Activated naive CD4-positive, alpha-beta T cell treated with anti-CD3 and anti-CD28 coated beads, Interleukin-2, amount 50 U/mL, for 16 hours (primary cell): ENCODE measurements at regions not wholly inside any gene's neighbourhood (a gene's known extent, or its start where the extent isn't known, plus 50 kb on each side); places are given as distances from the start of the nearest gene placed in this dataset.

Experiments
- DNase-seq: peaks from one replicate; pipeline ENCODE4 v3.0.0-alpha.2; 2020

DNA sequence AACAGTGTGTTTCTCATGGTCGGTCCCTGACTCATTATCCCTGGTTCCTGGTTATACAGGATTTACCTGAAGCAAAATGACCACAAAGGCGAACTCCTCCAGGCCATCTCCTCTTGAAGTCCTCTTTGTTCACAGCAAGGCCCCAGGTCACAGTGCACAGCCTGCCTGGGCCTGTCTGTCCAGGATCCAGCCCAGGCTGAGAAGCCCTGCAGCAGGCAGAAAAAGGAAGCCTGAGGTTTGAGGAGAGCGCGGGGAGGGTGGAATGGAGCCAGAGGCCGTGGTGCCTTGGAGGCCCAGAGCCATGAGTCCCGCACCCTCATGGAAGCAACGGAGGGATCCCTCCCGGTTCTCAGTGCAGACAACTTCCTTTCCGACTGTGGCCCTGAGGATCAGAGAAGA lies 136.8 kb upstream of the IRF2BP2 start:
- DNase-seq = no peak

DNA sequence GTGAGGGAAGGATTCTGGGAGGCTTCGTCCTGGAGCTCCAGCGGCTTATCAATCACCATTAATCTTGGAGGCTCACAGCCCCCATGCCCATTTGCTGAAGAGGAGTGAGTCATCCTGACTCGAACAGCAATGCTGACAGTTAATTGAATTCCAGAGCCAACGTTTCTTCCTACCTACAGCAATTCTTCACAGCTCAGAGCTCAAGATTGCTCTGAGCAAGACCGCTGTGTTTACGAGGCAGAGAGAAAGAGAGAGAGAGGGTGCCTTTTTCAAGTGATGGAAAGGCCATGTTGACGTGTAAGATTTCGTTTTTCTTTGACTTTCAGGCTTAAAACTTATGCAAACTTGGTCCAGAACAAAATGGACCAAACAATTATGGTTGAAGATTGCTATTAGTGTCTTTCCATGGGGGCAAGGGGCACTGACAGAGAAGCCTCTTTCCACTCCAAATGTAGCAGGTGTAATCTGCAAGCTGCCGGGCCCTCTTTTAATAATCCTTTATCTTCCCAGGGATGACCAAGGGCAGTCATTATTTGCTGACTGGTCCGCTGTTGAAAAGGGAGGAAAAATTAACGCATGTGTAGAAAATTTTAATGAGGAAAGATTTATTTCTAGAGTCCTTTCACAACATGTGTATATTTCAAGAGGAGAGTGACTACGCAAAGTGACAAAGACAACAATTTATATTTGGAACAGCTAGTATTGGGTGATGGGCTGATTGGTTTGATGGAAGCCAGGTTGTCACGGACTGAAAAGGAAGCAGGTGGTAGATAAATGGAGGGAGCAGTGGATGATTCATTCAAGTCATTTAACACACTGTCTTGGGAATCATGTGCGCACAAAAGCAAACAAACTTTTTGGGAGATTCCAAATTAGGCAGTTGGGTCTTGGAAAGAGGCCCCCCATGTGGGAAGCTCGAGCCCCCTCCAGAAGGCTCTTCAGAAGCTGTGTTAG lies 136.1 kb upstream of the IRF2BP2 start:
- no peak for DNase-seq

GRCh38 chr1:234745276-234745675 lies 135.3 kb upstream of the IRF2BP2 start:
- no peak for DNase-seq

DNA sequence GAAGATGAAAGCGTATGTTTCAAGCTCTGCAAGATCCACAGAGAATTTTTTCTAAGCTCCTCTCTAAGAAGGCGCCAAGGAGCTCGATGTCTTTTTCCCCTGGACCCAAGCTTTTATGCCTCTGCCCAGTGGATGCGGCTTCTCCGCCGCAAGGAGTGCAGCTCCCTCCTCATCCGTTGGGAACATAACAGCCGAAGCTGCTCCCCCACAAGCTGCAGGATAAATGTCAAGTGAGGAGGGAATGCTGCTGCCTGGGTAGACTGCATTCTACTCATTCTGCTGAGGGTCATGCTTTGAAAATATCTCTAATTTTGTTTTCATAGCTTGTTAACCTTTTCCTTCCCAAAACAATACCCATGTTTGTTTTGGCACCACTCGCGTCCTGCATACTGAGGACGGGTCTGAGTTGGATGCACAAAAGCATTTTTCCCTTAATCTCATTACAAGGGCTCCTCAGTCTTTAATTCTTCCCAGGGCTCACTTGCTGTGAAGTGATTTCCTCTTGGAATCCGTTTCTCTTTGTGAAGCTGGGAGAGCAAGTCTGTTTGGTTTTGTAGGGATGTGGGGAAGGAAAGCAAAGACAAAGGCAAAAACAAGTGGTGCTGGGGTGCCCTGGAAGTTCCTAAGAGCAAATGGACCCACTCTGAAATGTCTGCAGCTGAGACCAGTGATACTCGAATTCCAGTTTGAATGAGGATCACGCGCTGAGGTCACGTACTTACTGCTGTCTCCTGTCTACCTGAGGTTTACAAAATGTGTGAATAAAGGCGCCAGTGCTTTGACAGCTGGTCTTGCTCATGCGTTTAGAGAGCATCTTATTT lies 134.0 kb upstream of the IRF2BP2 start:
- DNase-seq = no peak

DNA sequence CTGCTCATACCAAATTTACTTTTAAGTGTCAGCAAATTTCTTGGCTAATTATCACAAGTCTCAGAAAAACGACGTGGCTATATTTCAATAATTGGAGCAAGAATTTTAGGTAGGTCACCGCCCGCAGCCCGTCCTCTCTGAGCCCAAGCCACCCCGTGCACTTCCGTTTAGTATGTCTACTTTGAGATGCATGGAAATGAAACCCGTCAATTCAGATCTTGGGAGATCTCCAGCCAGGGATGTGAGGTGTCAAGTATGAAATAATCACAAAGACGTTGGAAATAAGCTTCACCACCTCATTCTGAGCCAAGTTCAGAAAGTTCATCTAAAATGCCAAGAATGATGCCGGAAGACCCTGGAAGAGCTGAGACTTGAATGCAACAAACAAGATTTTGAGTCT lies 132.6 kb upstream of the IRF2BP2 start:
- no peak for DNase-seq

DNA sequence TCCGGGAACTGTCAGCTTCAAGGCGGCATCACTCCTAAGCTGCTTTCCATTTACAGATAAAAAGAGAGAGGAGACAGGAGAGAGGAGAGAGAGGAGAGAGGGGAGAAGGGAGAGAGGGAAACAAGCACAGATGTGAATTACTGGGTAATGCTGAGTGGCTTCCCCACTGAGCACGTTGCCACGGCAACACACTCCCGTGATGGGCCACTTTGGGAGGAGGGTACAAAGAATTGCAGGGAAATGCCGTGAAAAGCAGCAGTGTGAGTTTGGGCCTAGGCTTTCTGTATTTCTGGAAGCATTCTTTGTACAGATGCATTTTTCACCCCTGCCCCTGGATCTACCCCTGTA lies 128.0 kb upstream of the IRF2BP2 start:
- no peak for DNase-seq

GRCh38 chr1:234735916-234736315 lies 125.9 kb upstream of the IRF2BP2 start:
- no peak for DNase-seq

- DNase-seq = no peak
Measured at GRCh38 chr1:234735476-234735875, 125.5 kb upstream of the IRF2BP2 start.

- DNase-seq = no peak
Measured at GRCh38 chr1:234734869-234735268, 124.9 kb upstream of the IRF2BP2 start.

DNA sequence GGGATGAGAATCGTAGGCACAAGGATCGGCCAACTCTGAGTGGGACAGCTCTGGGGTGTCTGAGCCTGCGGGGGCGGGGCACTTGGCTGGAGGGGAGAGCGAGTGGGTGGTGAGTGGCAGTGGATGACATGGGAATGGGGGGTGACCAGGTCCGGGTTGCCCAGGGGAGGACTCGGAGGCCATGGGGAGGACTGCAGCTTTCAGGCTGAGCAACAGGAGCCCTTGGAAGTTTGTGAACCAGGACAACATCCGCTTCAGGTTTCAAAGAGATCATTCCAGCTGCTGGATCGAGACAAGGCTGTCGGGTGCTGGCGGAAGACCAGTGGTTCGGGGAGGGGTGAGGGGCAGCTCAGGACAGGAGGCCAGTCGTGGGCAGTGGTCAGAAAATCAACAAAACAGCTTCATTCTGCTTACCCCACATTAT lies 124.4 kb upstream of the IRF2BP2 start:
- no peak for DNase-seq

- no peak for DNase-seq
Measured at GRCh38 chr1:234733427-234733826, 123.4 kb upstream of the IRF2BP2 start.

- DNase-seq = no peak
Measured at GRCh38 chr1:234732671-234733390, 122.9 kb upstream of the IRF2BP2 start.

DNA sequence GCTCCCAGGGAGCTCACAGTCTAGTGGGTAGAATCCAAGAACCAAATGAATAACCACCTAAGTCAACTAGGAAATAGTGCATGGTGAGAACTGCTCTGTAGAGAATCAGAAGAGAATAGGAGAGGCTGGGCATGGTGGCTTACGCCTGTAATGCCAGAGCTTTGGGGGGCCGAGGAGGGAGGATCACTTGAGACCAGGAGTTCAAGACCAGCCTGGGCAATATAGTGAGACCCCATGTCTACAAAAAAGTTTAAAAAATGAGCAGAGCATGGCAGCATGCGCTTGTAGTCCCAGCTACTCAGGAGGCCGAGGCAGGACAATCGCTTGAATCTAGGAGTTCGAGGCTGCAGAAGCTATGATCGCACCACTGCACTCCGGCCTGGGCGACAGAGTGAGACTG lies 122.3 kb upstream of the IRF2BP2 start:
- DNase-seq = no peak

- DNase-seq = peak; percentile 25
Measured at GRCh38 chr1:234731569-234732085, 121.6 kb upstream of the IRF2BP2 start.

- DNase-seq = peak; percentile 57
Measured at GRCh38 chr1:234730770-234731568, 121.0 kb upstream of the IRF2BP2 start.

DNA sequence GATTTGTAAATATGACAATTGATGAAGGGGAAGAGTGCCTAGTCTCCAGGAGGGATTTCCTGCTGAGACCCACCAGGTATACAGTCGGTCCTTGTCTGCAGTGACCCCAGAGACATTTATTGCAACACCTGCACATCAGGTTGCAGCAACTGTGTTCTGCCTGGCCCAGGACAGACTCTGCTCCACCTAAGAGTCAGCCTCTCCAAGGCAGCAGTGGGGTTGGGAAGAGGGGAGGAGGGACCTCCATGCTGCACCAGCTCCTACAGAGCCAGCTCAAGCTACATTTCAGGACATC lies 120.4 kb upstream of the IRF2BP2 start:
- no peak for DNase-seq

- DNase-seq = no peak
Measured at GRCh38 chr1:234729561-234730474, 119.8 kb upstream of the IRF2BP2 start.

DNA sequence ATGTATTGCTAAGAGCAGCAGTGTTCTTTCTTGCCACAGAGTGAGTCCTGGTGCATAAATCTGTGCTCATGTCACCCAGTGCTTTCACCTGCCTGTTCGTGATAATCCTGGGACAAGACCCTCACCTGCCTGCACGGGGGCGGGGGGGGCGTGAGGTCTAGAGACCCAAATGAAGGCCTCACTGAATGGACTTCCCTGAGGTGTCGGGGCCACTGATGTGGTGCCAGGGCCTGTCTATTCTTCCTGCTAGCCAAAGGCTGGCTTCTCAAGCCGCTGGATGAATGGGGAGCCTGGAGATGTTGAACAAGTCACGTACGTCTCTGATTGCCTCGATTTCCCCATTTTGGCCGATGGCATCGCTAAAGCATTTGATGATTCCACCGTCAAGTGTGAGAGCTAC lies 118.8 kb upstream of the IRF2BP2 start:
- no peak for DNase-seq

DNA sequence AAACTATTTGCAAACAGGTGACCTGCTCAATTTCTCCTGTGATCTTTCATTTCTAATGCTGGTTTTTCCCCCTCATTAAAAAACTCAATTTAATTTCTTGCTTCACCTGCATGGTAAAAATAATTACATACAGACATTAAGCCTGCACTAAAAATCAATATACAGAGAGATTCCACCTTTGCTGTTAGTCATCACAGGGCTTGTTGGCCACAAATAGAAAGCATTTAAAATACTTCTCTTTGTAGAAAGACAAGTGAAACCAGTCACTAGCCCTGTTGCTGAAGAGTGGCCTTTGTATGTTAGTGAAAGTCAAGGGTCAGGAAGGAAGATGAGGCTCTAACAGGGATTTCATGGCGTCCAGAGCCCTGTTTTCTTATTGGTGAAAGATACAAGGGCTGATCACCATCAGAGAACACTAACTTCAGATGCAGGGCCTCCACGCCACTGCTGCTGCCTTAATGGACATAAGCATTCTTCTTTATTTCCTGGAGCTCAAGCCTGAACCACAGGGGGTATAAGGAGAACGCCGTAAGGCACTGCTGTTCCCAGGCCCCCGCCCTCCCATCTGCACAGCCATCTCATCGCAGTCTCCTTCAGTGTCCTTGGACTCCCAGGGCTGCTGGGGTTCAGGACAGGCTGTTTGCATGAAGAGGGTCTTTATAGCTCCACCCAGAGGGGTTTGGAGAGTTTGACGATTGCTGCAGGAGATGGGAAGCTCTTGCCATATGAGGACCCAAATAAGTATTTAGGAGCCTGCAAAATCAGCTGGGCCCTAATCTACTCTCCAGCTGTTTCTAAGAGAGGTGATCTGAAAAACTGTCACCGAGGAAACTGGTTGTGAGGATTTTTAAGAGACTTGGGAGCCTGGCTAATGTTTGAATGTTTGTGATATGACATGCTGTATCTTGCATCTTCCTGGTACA lies 117.3 kb upstream of the IRF2BP2 start:
- DNase-seq = no peak

GRCh38 chr1:234726359-234726943 lies 116.5 kb upstream of the IRF2BP2 start:
- DNase-seq = no peak
